GM19328 (cell line): ENCODE measurements at regions not wholly inside any gene's neighbourhood (a gene's known extent, or its start where the extent isn't known, plus 50 kb on each side); places are given as distances from the start of the nearest gene placed in this dataset.

Source experiments
- ATAC-seq: cut with Tn5 transposase; IDR thresholded peaks from one replicate; pipeline ENCODE4 v1.9.1; 2021; ENCODE audit warnings: mild to moderate bottlenecking, moderate library complexity; ENCODE audit not compliant: unreplicated experiment

- ATAC-seq: no peak
Measured at GRCh38 chr16:63612462-63613227, 1509.2 kb downstream of the CDH11 start.

DNA sequence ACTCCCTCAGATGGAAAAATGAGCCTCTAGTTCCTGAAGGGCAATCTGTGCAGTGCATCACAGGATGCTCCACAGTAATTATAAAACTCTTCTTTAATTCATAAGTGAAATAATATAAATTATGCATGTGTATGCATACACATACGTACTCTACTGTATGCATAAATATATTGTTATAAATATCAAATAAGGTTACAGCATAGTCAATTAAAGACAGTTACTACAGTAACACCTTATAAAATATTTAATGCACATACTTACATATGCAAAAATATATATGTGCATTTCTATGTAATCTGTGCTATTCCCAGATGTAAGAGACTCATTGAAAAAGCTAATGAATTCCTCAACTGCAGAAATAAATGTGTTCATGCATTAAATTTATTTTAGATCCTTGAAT is 1515.1 kb downstream of the CDH11 start:
- ATAC-seq: no peak

GRCh38 chr16:63602206-63602927 is 1519.5 kb downstream of the CDH11 start:
- ATAC-seq: no peak

DNA sequence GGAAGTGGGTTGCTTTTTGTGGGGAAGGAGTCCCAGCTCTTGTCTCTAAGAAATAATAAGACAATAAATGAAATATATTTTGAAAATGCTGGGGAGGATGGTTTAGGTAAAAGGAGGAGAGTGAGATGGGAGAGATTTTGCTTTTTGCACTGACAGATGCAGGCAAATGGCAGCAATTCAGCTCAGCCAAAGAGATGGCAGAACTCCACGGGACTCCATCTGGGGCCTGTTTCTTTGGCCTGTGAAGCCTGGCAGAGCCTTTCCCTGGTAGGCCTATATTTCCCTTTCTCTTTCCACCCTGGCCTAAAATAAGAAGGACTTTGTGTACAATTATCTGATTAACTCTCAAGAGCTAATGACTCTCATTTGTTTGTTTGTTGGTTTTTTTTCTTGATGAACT is 1525.1 kb downstream of the CDH11 start:
- ATAC-seq: no peak

DNA sequence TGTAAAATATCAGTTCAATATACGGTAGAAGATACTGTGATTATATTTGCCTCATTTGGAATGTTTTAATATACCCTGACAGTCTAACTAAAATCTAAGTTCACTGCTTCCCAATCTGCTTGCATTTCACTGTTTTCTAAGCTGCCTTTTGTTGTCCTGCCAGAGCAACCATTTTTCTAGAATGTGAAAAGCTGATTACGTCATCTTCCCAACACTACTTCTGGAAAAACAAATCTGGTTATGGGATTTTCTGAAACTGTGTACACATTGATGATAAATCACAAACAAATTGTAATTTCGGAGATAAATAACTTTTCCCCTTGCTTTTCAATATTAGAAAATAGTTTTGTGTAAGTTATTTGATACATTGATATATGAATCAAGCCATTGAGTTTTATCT is 1529.0 kb downstream of the CDH11 start:
- ATAC-seq: no peak

- ATAC-seq: no peak
Measured at GRCh38 chr16:63581570-63581969, 1540.3 kb downstream of the CDH11 start.

DNA sequence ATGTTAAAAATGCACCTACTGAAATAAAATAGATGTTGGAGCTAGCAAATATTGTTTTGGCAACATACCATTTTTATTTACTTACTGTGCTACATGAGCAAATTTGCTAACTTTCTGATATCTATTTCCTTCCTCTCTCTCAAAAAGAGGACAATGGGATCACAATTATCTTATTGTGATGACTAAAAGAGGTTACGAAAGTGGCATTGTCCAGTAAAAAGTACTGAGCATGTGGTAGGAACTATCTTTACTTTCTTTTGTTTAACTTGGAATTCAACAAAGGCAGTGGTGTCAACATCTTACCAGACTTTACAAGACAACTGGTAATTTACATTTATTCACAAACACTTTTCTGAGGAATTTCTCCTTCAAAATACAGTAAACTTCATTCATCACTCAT is 1542.6 kb upstream of the CDH8 start:
- ATAC-seq: no peak

- no peak for ATAC-seq
Measured at GRCh38 chr16:63577891-63578290, 1541.7 kb upstream of the CDH8 start.

DNA sequence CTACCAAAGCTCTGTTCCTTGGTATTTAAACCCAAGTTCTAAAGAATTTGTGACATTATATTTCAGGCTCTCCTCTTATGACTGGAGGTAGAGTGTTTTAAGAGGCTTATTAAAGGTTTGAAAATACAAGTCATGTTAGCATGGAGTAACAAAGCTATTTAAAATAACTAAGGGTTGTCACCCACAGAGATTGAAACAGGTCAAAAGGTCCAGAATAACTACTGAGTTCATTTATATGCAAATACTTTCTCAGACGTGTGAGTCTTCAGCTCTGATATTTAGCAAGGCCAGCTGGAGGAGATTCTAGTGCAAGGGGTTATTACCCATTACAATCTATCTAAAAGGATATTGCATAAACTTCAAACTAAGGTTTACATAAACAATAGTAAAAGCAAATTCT is 1538.8 kb upstream of the CDH8 start:
- ATAC-seq: no peak

- no peak for ATAC-seq
Measured at GRCh38 chr16:63568164-63568563, 1531.9 kb upstream of the CDH8 start.

DNA sequence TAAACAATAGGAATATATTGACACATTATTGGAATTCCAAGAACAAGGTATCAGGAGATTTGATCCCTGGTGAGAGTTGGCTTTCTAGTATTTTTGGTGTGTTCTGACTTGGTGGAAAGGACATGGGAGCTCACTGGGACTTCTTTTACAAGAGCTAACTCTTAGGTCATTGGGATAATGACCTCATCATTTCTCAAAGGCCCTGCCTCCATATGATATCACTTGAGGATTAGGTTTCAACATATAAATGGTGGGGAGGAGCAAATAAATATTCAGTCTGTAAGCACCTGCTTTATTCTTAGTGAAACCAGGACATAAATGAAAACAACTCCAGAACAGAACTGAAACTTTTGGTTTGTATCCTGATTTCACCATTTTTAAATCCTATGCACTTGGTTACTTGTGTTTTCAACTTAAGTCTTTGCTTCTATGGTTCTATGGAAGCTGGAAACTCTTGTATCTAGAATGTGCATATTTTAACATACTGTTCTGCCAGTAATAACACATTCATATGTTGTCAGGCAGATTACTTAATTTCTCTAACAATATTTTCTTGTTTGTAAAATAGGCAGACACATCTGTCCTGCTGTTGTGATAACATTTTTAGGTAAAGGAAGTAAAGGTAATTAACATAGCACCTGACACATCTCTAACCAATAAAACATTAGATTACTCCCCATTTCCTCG is 1527.7 kb upstream of the CDH8 start:
- no peak for ATAC-seq

- ATAC-seq: no peak
Measured at GRCh38 chr16:63553980-63554379, 1517.7 kb upstream of the CDH8 start.

DNA sequence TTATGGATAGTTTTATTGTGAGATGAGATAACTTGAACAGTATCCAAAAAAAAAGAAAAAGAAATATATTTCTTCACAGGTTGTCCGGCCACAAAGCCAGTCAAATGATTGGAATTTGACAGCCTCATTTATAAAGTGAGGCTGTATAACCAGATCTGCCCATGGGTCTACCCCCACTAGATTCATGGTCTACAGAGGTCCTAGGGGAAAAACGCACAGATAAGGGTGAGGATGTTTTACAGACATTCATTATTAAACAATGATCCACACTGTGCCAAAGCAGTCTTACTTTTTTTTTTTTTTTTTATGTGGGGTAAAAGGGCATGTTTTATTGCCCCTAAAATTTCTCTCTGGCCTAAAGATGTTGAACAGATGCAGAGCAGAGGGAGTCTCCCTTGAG is 1503.0 kb upstream of the CDH8 start:
- ATAC-seq: no peak

DNA sequence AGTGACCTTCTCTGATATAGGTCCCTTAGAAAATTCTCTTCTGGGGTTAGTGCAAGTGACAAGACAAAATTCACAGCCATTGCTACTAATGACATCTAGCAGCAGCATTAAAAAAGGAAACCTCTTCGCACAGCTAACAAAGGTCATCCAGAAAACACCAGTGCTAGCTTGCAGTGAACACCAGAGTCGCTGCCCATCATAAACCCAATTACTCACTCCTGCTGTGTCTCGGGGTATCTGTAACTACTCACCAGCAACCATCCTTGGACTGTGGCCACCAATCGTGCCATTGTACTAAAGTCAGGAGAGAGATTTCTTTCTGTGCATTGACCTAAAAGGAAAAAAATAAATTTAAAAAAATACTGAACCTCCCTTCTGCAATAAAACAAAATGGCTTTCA is 1494.7 kb upstream of the CDH8 start:
- ATAC-seq: no peak

- no peak for ATAC-seq
Measured at GRCh38 chr16:63530208-63530607, 1494.0 kb upstream of the CDH8 start.

- no peak for ATAC-seq
Measured at GRCh38 chr16:63527404-63527803, 1491.2 kb upstream of the CDH8 start.

GRCh38 chr16:63516394-63516793 is 1480.2 kb upstream of the CDH8 start:
- no peak for ATAC-seq

DNA sequence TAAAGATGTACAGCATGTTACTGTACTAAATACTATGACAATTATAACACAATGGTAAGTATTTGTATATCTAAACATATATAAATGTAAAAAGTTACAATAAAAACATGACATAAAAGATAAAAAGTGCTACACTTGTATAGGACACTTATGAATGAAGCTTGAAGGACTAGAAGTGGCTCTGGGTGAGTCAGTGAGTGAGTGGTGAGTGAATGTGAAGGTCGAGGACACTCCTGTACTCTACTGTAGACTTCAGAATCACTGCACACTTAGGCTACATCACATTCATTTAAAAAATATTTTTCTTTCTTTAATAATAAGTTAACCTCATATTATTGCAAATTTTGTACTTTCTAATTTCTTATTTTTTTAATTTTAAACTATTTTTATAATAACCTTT is 1476.7 kb upstream of the CDH8 start:
- no peak for ATAC-seq

DNA sequence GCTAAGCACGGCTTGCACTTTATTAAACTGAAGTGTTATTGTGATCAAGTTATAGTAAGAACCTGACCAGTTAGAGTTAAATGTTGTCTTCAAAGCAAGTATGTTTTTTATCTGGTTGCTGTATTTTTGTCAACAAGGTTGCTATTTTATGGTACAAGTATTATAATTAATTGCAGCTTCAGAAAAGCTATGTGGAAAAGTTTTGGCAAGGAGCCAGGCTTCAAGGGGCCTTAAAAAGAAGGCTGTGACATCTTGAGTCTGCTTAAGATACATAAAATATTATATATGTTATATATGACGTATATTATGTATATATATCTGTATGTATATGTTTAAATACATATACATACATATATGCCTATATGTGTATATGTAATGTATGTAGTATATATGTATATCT is 1461.2 kb upstream of the CDH8 start:
- no peak for ATAC-seq

GRCh38 chr16:63496282-63496681 is 1460.0 kb upstream of the CDH8 start:
- ATAC-seq: no peak

DNA sequence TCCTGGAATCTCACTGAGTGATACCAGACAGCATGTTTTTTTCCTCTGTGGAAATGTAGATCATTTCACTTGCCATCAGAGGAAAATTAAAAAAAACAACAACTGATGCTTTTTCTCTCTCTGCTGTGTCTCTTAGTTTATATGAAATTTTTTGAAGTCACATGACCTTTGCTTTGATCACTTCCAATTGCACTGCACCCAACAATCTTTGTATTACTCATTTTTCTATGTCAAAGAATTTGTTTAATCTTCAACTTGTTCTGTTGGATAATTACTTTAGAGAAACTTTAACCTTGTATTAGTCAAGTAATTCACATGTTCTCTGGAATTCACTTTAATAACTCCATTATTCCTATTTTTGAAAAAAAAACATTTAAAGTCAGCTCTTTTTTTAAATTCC is 1452.7 kb upstream of the CDH8 start:
- ATAC-seq: no peak

GRCh38 chr16:63481060-63481459 is 1444.8 kb upstream of the CDH8 start:
- ATAC-seq: no peak
